Tibial artery (tissue), 4 donors: ENCODE measurements at regions not wholly inside any gene's neighbourhood (a gene's known extent, or its start where the extent isn't known, plus 50 kb on each side); places are given as distances from the start of the nearest gene placed in this dataset.
"Not testable (repeated sequence)": the region's sequence is repeated elsewhere in the genome, so short reads cannot be mapped to it uniquely, and the experiment has no call there.

Experiments used
- DNase-seq, 2 donors: peaks; one replicate each; pipeline ENCODE4 v3.0.0-alpha.2; 2019
- H3K27ac ChIP-seq, 2 donors: fragments of 200-600 bp; sonication (generic) in 1 of 2; 1 replicate in 1 of 2; 2 replicates in 1 of 2; pipeline ENCODE4 v1.5.1; 2018 to 2019; ENCODE audit warnings: mild to moderate bottlenecking in 1 of 2
- H3K27me3 ChIP-seq, 2 donors: fragments of 200-600 bp; sonication (generic) in 1 of 2; one replicate each; pipeline versions ENCODE4 v1.5.1 to v1.6.0; 2016 to 2019
- H3K36me3 ChIP-seq, 3 donors: fragments of 200-600 bp; sonication (generic) in 2 of 3; one replicate each; pipeline ENCODE4 v1.5.1; 2016 to 2019; ENCODE audit warnings: mild to moderate bottlenecking in 2 of 3
- H3K4me1 ChIP-seq, 4 donors: fragments of 200-600 bp; sonication (generic) in 2 of 4; 1 replicate in 3 of 4; 2 replicates in 1 of 4; pipeline ENCODE4 v1.5.1; 2016 to 2019
- H3K4me3 ChIP-seq, 2 donors: fragments of 200-600 bp; sonication (generic) in 1 of 2; 1 replicate in 1 of 2; 2 replicates in 1 of 2; pipeline ENCODE4 v1.5.1; 2018 to 2019; ENCODE audit warnings: mild to moderate bottlenecking in 2 of 2
- H3K9me3 ChIP-seq, 3 donors: fragments of 200-600 bp; sonication (generic) in 1 of 3; one replicate each; pipeline ENCODE4 v1.5.1; 2016 to 2019
- intact Hi-C: fragments of 100-400 bp; cut with DNase I; formaldehyde crosslinking; loops from one replicate; pipeline ENCODE4 v1.15.0; 2023; ENCODE audit warnings: low total_unique reads
- TF ChIP-seq, protein P1 (sequence below), 2 experiments: fragments of 200-600 bp in 1 of 2; fragments of 450-650 bp in 1 of 2; IDR thresholded peaks; one replicate each; pipeline ENCODE4 v1.5.1; 2017 to 2019; ENCODE audit warnings: antibody characterized with exemption in 2 of 2, mild to moderate bottlenecking in 1 of 2, moderate library complexity in 1 of 2

DNA sequence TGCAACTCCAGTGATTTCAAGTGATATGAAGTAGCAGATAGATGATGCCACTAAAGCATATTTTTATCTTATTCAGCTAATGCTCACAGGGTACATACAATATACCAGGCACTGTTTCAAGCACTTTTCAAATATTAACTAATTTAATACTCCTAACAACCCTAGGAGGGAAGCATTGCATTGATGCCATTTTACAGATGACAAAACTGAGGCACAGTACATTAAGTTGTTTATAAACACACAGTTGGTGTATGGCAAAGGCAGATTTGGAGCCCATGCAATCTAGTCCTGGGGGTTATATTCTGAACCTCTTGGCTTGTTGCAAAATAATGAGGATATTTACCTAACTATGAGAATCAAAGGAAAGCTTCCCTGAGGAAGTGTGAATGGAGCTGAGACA lies 371.0 kb downstream of the SFMBT2 start:
- intact Hi-C loops, result no loop called here
- Histone ChIP-seq H3K27ac (no peak overlapping the region), H3K4me1 (no peaks in the 10 kb centered on the region), H3K4me3 (no peak overlapping the region), H3K36me3 (no peaks in the 10 kb centered on the region), H3K9me3 (no peaks in the 10 kb centered on the region), H3K27me3 (no peaks in the 10 kb centered on the region)
- TF ChIP-seq, protein P1, sequence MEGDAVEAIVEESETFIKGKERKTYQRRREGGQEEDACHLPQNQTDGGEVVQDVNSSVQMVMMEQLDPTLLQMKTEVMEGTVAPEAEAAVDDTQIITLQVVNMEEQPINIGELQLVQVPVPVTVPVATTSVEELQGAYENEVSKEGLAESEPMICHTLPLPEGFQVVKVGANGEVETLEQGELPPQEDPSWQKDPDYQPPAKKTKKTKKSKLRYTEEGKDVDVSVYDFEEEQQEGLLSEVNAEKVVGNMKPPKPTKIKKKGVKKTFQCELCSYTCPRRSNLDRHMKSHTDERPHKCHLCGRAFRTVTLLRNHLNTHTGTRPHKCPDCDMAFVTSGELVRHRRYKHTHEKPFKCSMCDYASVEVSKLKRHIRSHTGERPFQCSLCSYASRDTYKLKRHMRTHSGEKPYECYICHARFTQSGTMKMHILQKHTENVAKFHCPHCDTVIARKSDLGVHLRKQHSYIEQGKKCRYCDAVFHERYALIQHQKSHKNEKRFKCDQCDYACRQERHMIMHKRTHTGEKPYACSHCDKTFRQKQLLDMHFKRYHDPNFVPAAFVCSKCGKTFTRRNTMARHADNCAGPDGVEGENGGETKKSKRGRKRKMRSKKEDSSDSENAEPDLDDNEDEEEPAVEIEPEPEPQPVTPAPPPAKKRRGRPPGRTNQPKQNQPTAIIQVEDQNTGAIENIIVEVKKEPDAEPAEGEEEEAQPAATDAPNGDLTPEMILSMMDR (IDR thresholded peaks at IDR 0.05), result no peak
- no peak for DNase-seq

DNA sequence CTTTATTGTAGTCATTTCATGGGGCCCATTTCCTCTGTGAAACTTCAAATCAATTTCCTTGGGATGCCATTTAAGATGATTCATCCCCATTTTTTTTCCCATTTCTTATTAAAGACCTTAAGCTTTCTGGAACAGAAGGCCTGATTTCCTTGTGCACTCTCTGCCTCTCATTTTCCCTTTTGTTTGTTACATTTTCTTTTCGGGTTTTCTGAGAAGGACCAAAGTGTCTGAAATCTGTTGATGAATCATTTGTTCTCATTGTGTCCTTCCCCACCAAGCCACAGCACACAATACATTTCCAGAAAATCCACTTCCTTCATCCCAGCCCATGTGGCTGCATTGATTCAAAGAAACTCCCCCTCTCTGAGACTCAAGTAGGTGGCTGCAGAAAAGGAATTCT lies 372.4 kb downstream of the SFMBT2 start:
- no peaks in the 10 kb centered on the region for H3K36me3 ChIP-seq
- intact Hi-C loops, result no loop called here
- no peaks in the 10 kb centered on the region for H3K4me1 ChIP-seq
- H3K9me3 ChIP-seq, result no peaks in the 10 kb centered on the region
- H3K27me3 ChIP-seq, result no peaks in the 10 kb centered on the region
- TF ChIP-seq, protein P1 (IDR thresholded peaks at IDR 0.05), result no peak
- no peak overlapping the region for H3K27ac ChIP-seq
- no peak for DNase-seq
- H3K4me3 ChIP-seq, result no peak overlapping the region

DNA sequence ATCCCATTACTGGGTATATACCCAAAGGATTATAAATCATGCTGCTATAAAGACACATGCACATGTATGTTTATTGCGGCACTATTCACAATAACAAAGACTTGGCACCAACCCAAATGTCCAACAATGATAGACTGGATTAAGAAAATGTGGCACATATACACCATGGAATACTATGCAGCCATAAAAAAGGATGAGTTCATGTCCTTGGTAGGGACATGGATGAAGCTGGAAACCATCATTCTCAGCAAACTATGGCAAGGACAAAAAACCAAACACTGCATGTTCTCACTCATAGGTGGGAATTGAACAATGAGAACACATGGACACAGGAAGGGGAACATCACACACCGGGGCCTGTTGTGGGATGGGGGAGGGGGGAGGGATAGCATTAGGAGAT lies 373.4 kb downstream of the SFMBT2 start:
- H3K36me3 ChIP-seq, H3K9me3 ChIP-seq, H3K27me3 ChIP-seq, DNase-seq, H3K4me3 ChIP-seq, H3K27ac ChIP-seq, H3K4me1 ChIP-seq, intact Hi-C loops: not testable (repeated sequence)

DNA sequence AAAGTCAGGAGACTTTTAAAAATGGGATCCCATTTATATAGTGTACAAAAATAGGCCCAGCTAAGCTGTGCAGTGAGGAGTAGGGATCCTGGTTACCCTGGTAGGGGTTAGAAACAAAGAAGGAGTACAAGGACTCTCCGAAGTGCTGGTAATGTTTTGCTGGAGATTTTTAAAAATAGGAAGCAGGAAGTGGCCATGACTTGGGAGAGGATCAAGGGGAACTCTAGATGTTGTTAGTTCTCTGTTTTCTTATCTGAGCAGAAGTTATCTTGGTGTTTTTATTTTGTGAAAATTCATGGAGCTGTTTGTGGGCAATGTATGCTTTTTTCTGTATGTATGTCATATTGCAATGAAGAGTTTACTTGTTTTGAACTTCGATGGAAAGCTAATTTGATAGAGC lies 373.9 kb downstream of the SFMBT2 start:
- Histone ChIP-seq H3K4me1 (no peaks in the 10 kb centered on the region), H3K9me3 (no peaks in the 10 kb centered on the region), H3K27me3 (no peaks in the 10 kb centered on the region), H3K36me3 (no peaks in the 10 kb centered on the region), H3K27ac (no peak overlapping the region), H3K4me3 (no peak overlapping the region)
- no peak for DNase-seq
- TF ChIP-seq, protein P1 (IDR thresholded peaks at IDR 0.05), result no peak
- intact Hi-C loops, result no loop called here

DNA sequence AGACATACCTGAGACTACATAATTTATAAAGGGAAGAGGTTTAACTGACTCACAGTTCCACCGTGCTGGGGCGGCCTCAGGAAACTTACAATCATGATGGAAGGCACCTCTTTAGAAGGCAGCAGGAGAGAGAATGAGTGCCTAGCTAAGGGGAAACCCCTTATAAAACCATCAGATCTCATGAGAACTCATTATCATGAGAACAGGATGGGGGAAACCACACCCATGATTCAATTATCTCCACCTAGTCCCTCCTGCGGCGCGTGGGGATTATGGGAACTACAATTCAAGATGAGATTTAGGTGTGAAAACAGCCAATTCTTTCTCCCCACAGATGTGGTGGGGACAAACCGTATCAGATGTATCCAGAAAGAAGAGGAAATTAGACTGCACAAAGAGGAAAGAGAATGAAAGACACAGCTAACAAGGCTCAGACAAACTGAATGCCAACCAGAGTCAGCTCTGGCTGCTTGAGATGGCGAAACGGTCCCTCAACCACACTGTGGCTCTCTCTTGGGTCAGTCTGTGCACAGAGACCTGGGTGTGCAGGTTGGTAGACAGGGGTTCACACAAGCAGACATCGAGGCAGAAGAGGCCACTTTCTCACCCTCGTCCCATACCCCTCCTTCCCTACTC lies 375.6 kb downstream of the SFMBT2 start:
- Histone ChIP-seq H3K9me3 (no peaks in the 10 kb centered on the region), H3K27ac (no peak overlapping the region), H3K4me1 (no peaks in the 10 kb centered on the region), H3K36me3 (no peaks in the 10 kb centered on the region), H3K4me3 (no peak overlapping the region), H3K27me3 (no peaks in the 10 kb centered on the region)
- intact Hi-C loops, result no loop called here
- no peak for DNase-seq
- TF ChIP-seq, protein P1 (IDR thresholded peaks at IDR 0.05), result no peak

DNA sequence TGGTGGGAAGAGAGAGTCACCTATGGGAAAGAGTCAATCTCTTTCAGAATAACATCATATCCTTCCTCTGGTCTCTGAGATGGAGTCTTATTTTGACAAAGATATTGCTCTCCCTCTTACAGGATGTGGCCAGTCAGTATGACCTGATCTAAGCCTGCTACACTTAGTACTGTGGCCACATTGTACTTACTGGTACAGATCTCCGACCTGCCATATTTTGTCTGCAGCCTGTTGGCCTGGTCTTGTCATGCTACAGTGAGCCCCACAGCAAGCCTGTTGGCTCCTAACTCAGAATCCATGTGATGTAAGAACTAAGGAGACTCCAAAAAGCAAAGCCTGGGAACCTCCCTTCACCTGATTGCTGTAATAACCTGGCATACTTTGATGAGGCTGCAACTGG lies 377.8 kb downstream of the SFMBT2 start:
- DNase-seq, result no peak
- intact Hi-C loops, result no loop called here
- Histone ChIP-seq H3K27me3 (no peaks in the 10 kb centered on the region), H3K27ac (no peak overlapping the region), H3K4me1 (no peaks in the 10 kb centered on the region), H3K4me3 (no peak overlapping the region), H3K36me3 (no peaks in the 10 kb centered on the region), H3K9me3 (no peaks in the 10 kb centered on the region)
- TF ChIP-seq, protein P1 (IDR thresholded peaks at IDR 0.05), result no peak
